SU-DHL-6 (cell line): ENCODE measurements at regions not wholly inside any gene's neighbourhood (a gene's known extent, or its start where the extent isn't known, plus 50 kb on each side); places are given as distances from the start of the nearest gene placed in this dataset.

Source experiments
- EZH2phosphoT487 ChIP-seq: fragments of 200-600 bp; sonication (generic), shearing (Covaris generic); conservative IDR thresholded peaks from 2 replicates; pipeline ENCODE4 v1.6.1; 2018; ENCODE audit warnings: mild to moderate bottlenecking, antibody characterized with exemption, low read length, moderate library complexity, mixed read lengths
- TF ChIP-seq, protein P1 (sequence below): fragments of 200-600 bp; sonication (generic); IDR thresholded peaks from one replicate; pipeline ENCODE4 v1.5.1; 2017; ENCODE audit warnings: antibody characterized with exemption, mild to moderate bottlenecking, low read length, moderate library complexity; ENCODE audit not compliant: insufficient read depth, poor library complexity, severe bottlenecking

DNA sequence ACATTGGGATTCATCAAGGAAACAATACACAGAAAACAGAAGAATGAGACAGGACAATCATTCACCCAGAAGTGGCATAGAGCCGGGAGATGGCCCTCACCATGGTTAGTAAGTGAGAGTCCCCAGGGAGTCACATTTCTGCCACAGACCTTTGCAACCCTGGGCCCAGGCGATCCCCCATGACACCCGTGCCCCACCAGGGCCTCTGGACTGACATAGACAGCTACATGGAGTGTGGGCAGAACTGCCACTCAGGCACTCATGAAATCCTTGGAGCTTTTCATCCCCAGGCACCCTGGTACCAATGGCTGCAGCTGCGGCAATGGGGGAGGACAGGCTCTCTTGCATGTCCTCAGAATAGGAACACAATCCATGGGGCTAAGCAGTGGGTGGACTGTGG, 174.5 kb upstream of the TRPC4 start:
- TF ChIP-seq, protein P1, sequence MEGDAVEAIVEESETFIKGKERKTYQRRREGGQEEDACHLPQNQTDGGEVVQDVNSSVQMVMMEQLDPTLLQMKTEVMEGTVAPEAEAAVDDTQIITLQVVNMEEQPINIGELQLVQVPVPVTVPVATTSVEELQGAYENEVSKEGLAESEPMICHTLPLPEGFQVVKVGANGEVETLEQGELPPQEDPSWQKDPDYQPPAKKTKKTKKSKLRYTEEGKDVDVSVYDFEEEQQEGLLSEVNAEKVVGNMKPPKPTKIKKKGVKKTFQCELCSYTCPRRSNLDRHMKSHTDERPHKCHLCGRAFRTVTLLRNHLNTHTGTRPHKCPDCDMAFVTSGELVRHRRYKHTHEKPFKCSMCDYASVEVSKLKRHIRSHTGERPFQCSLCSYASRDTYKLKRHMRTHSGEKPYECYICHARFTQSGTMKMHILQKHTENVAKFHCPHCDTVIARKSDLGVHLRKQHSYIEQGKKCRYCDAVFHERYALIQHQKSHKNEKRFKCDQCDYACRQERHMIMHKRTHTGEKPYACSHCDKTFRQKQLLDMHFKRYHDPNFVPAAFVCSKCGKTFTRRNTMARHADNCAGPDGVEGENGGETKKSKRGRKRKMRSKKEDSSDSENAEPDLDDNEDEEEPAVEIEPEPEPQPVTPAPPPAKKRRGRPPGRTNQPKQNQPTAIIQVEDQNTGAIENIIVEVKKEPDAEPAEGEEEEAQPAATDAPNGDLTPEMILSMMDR = no peak
- no peak for TF ChIP-seq EZH2phosphoT487
